Urinary bladder (tissue), 3 donors: ENCODE measurements at regions not wholly inside any gene's neighbourhood (a gene's known extent, or its start where the extent isn't known, plus 50 kb on each side); places are given as distances from the start of the nearest gene placed in this dataset.
"Not testable (repeated sequence)": the region's sequence is repeated elsewhere in the genome, so short reads cannot be mapped to it uniquely, and the experiment has no call there.

Experiments
- DNase-seq: peaks from one replicate; pipeline ENCODE4 v3.0.0-alpha.2; 2015; ENCODE audit errors: extremely low spot score
- H3K27ac ChIP-seq: one replicate; pipeline ENCODE4 v1.5.1; 2013; ENCODE audit warnings: low read depth, mild to moderate bottlenecking, moderate library complexity
- H3K36me3 ChIP-seq: one replicate; pipeline ENCODE4 v1.6.1; 2013; ENCODE audit warnings: mild to moderate bottlenecking, moderate library complexity; ENCODE audit not compliant: insufficient read depth
- H3K4me1 ChIP-seq: one replicate; pipeline ENCODE4 v1.6.1; 2013; ENCODE audit warnings: mild to moderate bottlenecking, moderate library complexity; ENCODE audit not compliant: insufficient read depth
- H3K4me3 ChIP-seq: one replicate; pipeline ENCODE4 v1.5.1; 2013; ENCODE audit warnings: low read depth, low read length
- whole genome bisulfite sequencing: extraction: QIAGEN DNeasy Blood & Tissue Kit; methylation state at CpG from one replicate; pipeline ENCODE4 v1.1.7; 2013; 5-methylcytosine and 5-hydroxymethylcytosine counted together
- donor health status: healthy with polysubstance abuse.
- donor health status: healthy.

GRCh38 chr5:173679909-173680630, 63.6 kb upstream of the BOD1 start:
- Histone ChIP-seq H3K27ac (no peak overlapping the region), H3K4me3 (no peak overlapping the region), H3K4me1 (no peaks in the 10 kb centered on the region), H3K36me3 (no peaks in the 10 kb centered on the region)
- 92% methylated on average over 6 of the region's 6 CpGs for WGBS
- DNase-seq: no peak

GRCh38 chr5:173680660-173681242, 64.3 kb upstream of the BOD1 start:
- Histone ChIP-seq H3K4me1 (no peaks in the 10 kb centered on the region), H3K4me3 (no peak overlapping the region), H3K27ac (no peak overlapping the region), H3K36me3 (no peaks in the 10 kb centered on the region)
- DNase-seq: no peak
- WGBS: 89% methylated on average over 6 of the region's 6 CpGs

GRCh38 chr5:173682313-173682712, 65.9 kb upstream of the BOD1 start:
- no peak for DNase-seq
- H3K4me3 ChIP-seq: no peak overlapping the region
- H3K36me3 ChIP-seq: no peaks in the 10 kb centered on the region
- no peak overlapping the region for H3K27ac ChIP-seq
- 81% methylated on average over 2 of the region's 2 CpGs for WGBS
- H3K4me1 ChIP-seq: no peaks in the 10 kb centered on the region

- not testable (repeated sequence) for DNase-seq, H3K36me3 ChIP-seq, H3K4me3 ChIP-seq, H3K4me1 ChIP-seq, H3K27ac ChIP-seq
- whole genome bisulfite sequencing: 93% methylated on average over 5 of the region's 5 CpGs
These were observed 68.1 kb upstream of the BOD1 start for GRCh38 chr5:173684535-173684934.

GRCh38 chr5:173686950-173687349, 70.5 kb upstream of the BOD1 start:
- no peaks in the 10 kb centered on the region for H3K4me1 ChIP-seq
- 87% methylated on average over 4 of the region's 4 CpGs for WGBS
- H3K4me3 ChIP-seq: no peak overlapping the region
- H3K27ac ChIP-seq: no peak overlapping the region
- DNase-seq: no peak
- H3K36me3 ChIP-seq: no peaks in the 10 kb centered on the region

GRCh38 chr5:173688703-173689102, 72.3 kb upstream of the BOD1 start:
- WGBS: 73% methylated on average over 3 of the region's 3 CpGs
- Histone ChIP-seq H3K27ac (no peak overlapping the region), H3K36me3 (no peaks in the 10 kb centered on the region), H3K4me1 (no peaks in the 10 kb centered on the region), H3K4me3 (no peak overlapping the region)
- DNase-seq: no peak

GRCh38 chr5:173689171-173689736, 72.8 kb upstream of the BOD1 start:
- H3K4me3 ChIP-seq: no peak overlapping the region
- no peak overlapping the region for H3K27ac ChIP-seq
- 52% methylated on average over 7 of the region's 7 CpGs for WGBS
- no peaks in the 10 kb centered on the region for H3K36me3 ChIP-seq
- no peak for DNase-seq
- no peaks in the 10 kb centered on the region for H3K4me1 ChIP-seq

- no peak for DNase-seq
- Histone ChIP-seq H3K36me3 (no peaks in the 10 kb centered on the region), H3K4me3 (no peak overlapping the region), H3K4me1 (no peaks in the 10 kb centered on the region), H3K27ac (no peak overlapping the region)
- 46% methylated on average over 12 of the region's 12 CpGs for WGBS
These were observed 73.4 kb upstream of the BOD1 start for GRCh38 chr5:173689737-173690360.

- no peak overlapping the region for H3K27ac ChIP-seq
- no peak for DNase-seq
- no peaks in the 10 kb centered on the region for H3K4me1 ChIP-seq
- no peaks in the 10 kb centered on the region for H3K36me3 ChIP-seq
- no peak overlapping the region for H3K4me3 ChIP-seq
These were observed 75.5 kb upstream of the BOD1 start for GRCh38 chr5:173691931-173692330.

GRCh38 chr5:173693670-173694069, 77.2 kb upstream of the BOD1 start:
- no peaks in the 10 kb centered on the region for H3K4me1 ChIP-seq
- WGBS: 75% methylated on average over 5 of the region's 5 CpGs
- no peak overlapping the region for H3K27ac ChIP-seq
- no peak for DNase-seq
- no peaks in the 10 kb centered on the region for H3K36me3 ChIP-seq
- no peak overlapping the region for H3K4me3 ChIP-seq

- Histone ChIP-seq H3K4me1 (no peaks in the 10 kb centered on the region), H3K27ac (no peak overlapping the region), H3K36me3 (no peaks in the 10 kb centered on the region), H3K4me3 (no peak overlapping the region)
- WGBS: 94% methylated on average over 3 of the region's 3 CpGs
- DNase-seq: no peak
These were observed 79.8 kb upstream of the BOD1 start for GRCh38 chr5:173696216-173696615.

GRCh38 chr5:173697931-173698579, 81.6 kb upstream of the BOD1 start:
- no peak for DNase-seq
- Histone ChIP-seq H3K27ac (no peak overlapping the region), H3K4me1 (no peaks in the 10 kb centered on the region), H3K36me3 (no peaks in the 10 kb centered on the region), H3K4me3 (no peak overlapping the region)
- 69% methylated on average over 11 of the region's 11 CpGs for WGBS

- DNase-seq: no peak
- no peak overlapping the region for H3K4me3 ChIP-seq
- no peak overlapping the region for H3K27ac ChIP-seq
- WGBS: 83% methylated on average over 2 of the region's 2 CpGs
- H3K4me1 ChIP-seq: no peaks in the 10 kb centered on the region
- no peaks in the 10 kb centered on the region for H3K36me3 ChIP-seq
These were observed 83.5 kb upstream of the BOD1 start for GRCh38 chr5:173699966-173700365.

- 70% methylated on average over 4 of the region's 4 CpGs for WGBS
- Histone ChIP-seq H3K36me3 (no peaks in the 10 kb centered on the region), H3K4me1 (no peaks in the 10 kb centered on the region), H3K4me3 (no peak overlapping the region), H3K27ac (no peak overlapping the region)
- DNase-seq: no peak
These were observed 87.0 kb upstream of the BOD1 start for GRCh38 chr5:173703466-173703865.
